HepG2 (cell line): ENCODE measurements at regions not wholly inside any gene's neighbourhood (a gene's known extent, or its start where the extent isn't known, plus 50 kb on each side); places are given as distances from the start of the nearest gene placed in this dataset.

Source experiments
- ATAC-seq: fragments of 200-7000 bp; cut with Tn5 transposase; 3 replicates; pipeline ENCODE4 v1.9.1; 2020; ENCODE audit warnings: mild to moderate bottlenecking, moderate library complexity
- BruUV-seq: library from RNA; stranded (reverse); fragments of 400-500 nt; replicated peaks from 2 replicates; lab custom pipeline; 2021; lab: Mats Ljungman, UMichigan
- CTCF ChIA-PET: fragments of 300-600 bp; formaldehyde crosslinking; extraction: SDS; loops from one replicate; lab custom pipeline; 2021; ENCODE audit warnings: low total read pairs, inconsistent platforms, low intra/inter-chr PET ratio; lab: Yijun Ruan, JAX
- POLR2A ChIA-PET: fragments of 350-600 bp; sonication (Branson Sonifier 250); formaldehyde crosslinking; loops from one replicate; lab custom pipeline; 2020; ENCODE audit warnings: antibody characterized with exemption, inconsistent platforms; lab: Yijun Ruan, JAX
- DNase-seq: peaks from one replicate; pipeline ENCODE4 v3.0.0-alpha.2; 2015; ENCODE audit warnings: low spot score
- FAIRE-seq: peaks from 3 replicates; lab custom pipeline; 2011; peaks lifted over from hg19 to GRCh38; lab: Jason Lieb, UNC
- H2AFZ ChIP-seq: one replicate; pipeline ENCODE4 v1.6.1; 2011; ENCODE audit warnings: low read length, inconsistent platforms
- H3K27ac ChIP-seq: fragments of 300-600 bp; 3 replicates; pipeline ENCODE4 v1.8.0; 2011; ENCODE audit warnings: mixed run types, mild to moderate bottlenecking, mixed read lengths, low read length, inconsistent platforms; ENCODE audit not compliant: insufficient read depth; ENCODE audit errors: extremely low read length
- H3K27me3 ChIP-seq, 2 experiments: fragments of 200-600 bp in 1 of 2; 2 replicates in 1 of 2; 3 replicates in 1 of 2; pipeline versions ENCODE4 v1.6.0 to v1.8.0; 2011; ENCODE audit warnings: low read length in 2 of 2, mild to moderate bottlenecking in 2 of 2, moderate library complexity in 2 of 2, inconsistent platforms in 1 of 2; ENCODE audit not compliant: insufficient read depth in 2 of 2, control insufficient read depth in 1 of 2
- H3K36me3 ChIP-seq, 2 experiments: fragments of 200-600 bp in 1 of 2; replicated peaks in 1 of 2; 2 replicates in 1 of 2; 3 replicates in 1 of 2; pipeline versions ENCODE4 v1.5.1 to v1.8.0; 2011; ENCODE audit warnings: low read length in 2 of 2, inconsistent platforms in 1 of 2; ENCODE audit not compliant: insufficient read depth in 2 of 2, control insufficient read depth in 1 of 2
- H3K4me1 ChIP-seq: 2 replicates; pipeline ENCODE4 v1.5.1; 2012; ENCODE audit warnings: low read length, inconsistent platforms; ENCODE audit not compliant: insufficient read depth
- H3K4me2 ChIP-seq: 2 replicates; pipeline ENCODE4 v1.6.0; 2011; ENCODE audit warnings: low read depth, low read length, inconsistent platforms
- H3K4me3 ChIP-seq, 3 experiments: fragments of 200-600 bp in 1 of 3; sonication (generic), shearing (Covaris generic) in 1 of 3; replicated peaks in 1 of 3; 2 replicates each; pipeline ENCODE4 v1.5.1; 2011 to 2016; ENCODE audit warnings: low read length in 3 of 3, inconsistent platforms in 2 of 3, low read depth in 2 of 3, mild to moderate bottlenecking in 2 of 3, control low read depth in 1 of 3, mixed read lengths in 1 of 3; ENCODE audit not compliant: insufficient read depth in 1 of 3
- H3K79me2 ChIP-seq: one replicate; pipeline ENCODE4 v1.6.1; 2011; ENCODE audit warnings: low read length, inconsistent platforms; ENCODE audit not compliant: insufficient read depth
- H3K9ac ChIP-seq: 2 replicates; pipeline ENCODE4 v1.6.0; 2011; ENCODE audit warnings: mild to moderate bottlenecking, low read depth, low read length, inconsistent platforms; ENCODE audit not compliant: insufficient read depth
- H3K9me3 ChIP-seq: 2 replicates; pipeline ENCODE4 v1.5.1; 2012; ENCODE audit warnings: mild to moderate bottlenecking, low read length
- H4K20me1 ChIP-seq: 2 replicates; pipeline ENCODE4 v1.6.0; 2011; ENCODE audit warnings: inconsistent platforms, mild to moderate bottlenecking, low read length, moderate library complexity; ENCODE audit not compliant: insufficient read depth
- CCAR2 ChIP-seq: fragments of 200-400 bp; formaldehyde crosslinking; optimal IDR thresholded peaks from 2 replicates; pipeline ENCODE3; 2018; ENCODE audit warnings: low read depth, mild to moderate bottlenecking, low read length, moderate library complexity
- ZNF761 ChIP-seq: sonication (generic); formaldehyde crosslinking; conservative IDR thresholded peaks from 2 replicates; pipeline ENCODE4 v1.4.0; 2020; ENCODE audit warnings: mild to moderate bottlenecking, missing genetic modification reagents
- ZNF839 ChIP-seq: sonication (generic); formaldehyde crosslinking; IDR thresholded peaks from 2 replicates; pipeline ENCODE4 v1.4.0; 2020; ENCODE audit warnings: missing genetic modification reagents, mild to moderate bottlenecking, borderline replicate concordance
- WGBS: methylation state at CpG from one replicate; pipeline ENCODE4 v1.1.6; 2017; ENCODE audit warnings: low lambda C conversion rate; 5-methylcytosine and 5-hydroxymethylcytosine counted together
- in situ Hi-C: cut with HindIII; loops from 2 replicates; pipeline ENCODE4 v1.10.0; 2017; ENCODE audit warnings: low pct_unique_long_range_greater_than_20kb; ENCODE audit not compliant: extremely low pct_ligation_motif_present
- intact Hi-C: fragments of 100-400 bp; cut with micrococcal nuclease; formaldehyde crosslinking; loops from one replicate; pipeline ENCODE4 v1.10.0; 2022; ENCODE audit not compliant: unreplicated experiment
- TF ChIP-seq, protein P1 (sequence below): sonication (generic); formaldehyde crosslinking; IDR thresholded peaks from 2 replicates; pipeline ENCODE4 v1.4.0; 2020; ENCODE audit warnings: missing genetic modification reagents, borderline replicate concordance
- TF ChIP-seq, protein P2 (sequence below): sonication (generic); formaldehyde crosslinking; IDR thresholded peaks from 2 replicates; pipeline ENCODE4 v1.8.0; 2022; ENCODE audit warnings: missing genetic modification reagents, mild to moderate bottlenecking, moderate library complexity, borderline replicate concordance
- TF ChIP-seq, protein P3 (sequence below): sonication (generic); formaldehyde crosslinking; IDR thresholded peaks from 2 replicates; pipeline ENCODE4 v1.5.0; 2020; ENCODE audit warnings: missing genetic modification reagents
- TF ChIP-seq, protein P4 (sequence below): sonication (generic); formaldehyde crosslinking; IDR thresholded peaks from 2 replicates; pipeline ENCODE4 v1.5.1; 2020; ENCODE audit warnings: mild to moderate bottlenecking, missing genetic modification reagents
- TF ChIP-seq, protein P5 (sequence below): sonication (generic); formaldehyde crosslinking; IDR thresholded peaks from 2 replicates; pipeline ENCODE4 v1.9.0; 2021; ENCODE audit warnings: missing genetic modification reagents, borderline replicate concordance

DNA sequence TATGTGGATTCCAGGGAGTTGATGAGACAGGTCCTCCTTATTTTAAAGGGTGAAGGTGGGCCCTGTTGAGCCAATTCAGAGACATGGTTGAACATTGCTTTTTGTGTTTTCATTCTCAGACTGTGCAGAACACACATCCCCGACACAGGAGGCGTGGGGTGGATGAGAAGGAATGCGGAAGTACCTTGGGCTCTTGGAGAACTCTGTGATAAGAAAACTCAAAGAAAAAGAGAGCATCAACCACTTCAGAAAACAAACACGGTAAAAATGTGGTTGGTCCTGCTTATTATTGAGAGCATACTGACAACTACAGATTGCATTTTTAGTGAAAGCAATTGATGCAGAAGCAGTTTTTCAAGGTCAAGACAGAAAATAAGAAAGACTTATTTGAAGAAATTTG, 659.8 kb downstream of the IRX1 start (continued):
- TF ChIP-seq, protein P1, sequence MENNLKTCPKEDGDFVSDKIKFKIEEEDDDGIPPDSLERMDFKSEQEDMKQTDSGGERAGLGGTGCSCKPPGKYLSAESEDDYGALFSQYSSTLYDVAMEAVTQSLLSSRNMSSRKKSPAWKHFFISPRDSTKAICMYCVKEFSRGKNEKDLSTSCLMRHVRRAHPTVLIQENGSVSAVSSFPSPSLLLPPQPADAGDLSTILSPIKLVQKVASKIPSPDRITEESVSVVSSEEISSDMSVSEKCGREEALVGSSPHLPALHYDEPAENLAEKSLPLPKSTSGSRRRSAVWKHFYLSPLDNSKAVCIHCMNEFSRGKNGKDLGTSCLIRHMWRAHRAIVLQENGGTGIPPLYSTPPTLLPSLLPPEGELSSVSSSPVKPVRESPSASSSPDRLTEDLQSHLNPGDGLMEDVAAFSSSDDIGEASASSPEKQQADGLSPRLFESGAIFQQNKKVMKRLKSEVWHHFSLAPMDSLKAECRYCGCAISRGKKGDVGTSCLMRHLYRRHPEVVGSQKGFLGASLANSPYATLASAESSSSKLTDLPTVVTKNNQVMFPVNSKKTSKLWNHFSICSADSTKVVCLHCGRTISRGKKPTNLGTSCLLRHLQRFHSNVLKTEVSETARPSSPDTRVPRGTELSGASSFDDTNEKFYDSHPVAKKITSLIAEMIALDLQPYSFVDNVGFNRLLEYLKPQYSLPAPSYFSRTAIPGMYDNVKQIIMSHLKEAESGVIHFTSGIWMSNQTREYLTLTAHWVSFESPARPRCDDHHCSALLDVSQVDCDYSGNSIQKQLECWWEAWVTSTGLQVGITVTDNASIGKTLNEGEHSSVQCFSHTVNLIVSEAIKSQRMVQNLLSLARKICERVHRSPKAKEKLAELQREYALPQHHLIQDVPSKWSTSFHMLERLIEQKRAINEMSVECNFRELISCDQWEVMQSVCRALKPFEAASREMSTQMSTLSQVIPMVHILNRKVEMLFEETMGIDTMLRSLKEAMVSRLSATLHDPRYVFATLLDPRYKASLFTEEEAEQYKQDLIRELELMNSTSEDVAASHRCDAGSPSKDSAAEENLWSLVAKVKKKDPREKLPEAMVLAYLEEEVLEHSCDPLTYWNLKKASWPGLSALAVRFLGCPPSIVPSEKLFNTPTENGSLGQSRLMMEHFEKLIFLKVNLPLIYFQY (CRISPR knock-in tag), result no peak

DNA sequence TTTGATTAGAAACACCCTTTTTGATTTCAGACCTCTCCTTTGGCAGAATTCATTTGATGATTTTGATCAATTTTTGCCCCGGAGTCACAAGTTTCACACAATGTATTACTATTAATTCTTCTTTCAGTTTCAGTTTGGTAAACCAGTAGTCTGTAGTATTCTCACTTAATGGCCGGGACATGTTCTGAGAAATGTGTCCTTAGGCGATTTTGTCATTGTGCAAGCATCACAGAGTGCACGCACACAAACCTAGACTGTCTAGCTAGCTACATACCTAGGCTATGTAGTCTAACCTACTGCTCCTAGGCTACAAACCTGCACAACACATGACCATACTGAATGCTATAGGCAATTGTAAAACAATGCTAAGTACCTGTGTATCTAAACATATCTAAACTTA, 662.5 kb downstream of the IRX1 start:
- CTCF ChIA-PET, result no interaction called here
- in situ Hi-C loops, result no loop called here
- no peak overlapping the region for H3K9ac ChIP-seq
- H3K27me3 ChIP-seq, result no peaks in the 10 kb centered on the region
- BruUV-seq, result no TSS peak
- no peaks in the 10 kb centered on the region for H3K79me2 ChIP-seq
- intact Hi-C loops, result no loop called here
- H3K4me1 ChIP-seq, result no peaks in the 10 kb centered on the region
- WGBS, result 2% methylated on average over 4 of the region's 4 CpGs
- FAIRE-seq, result no peak
- POLR2A ChIA-PET, result no interaction called here
- no peak for ATAC-seq
- no peak for DNase-seq
- no peak overlapping the region for H3K4me3 ChIP-seq
- H4K20me1 ChIP-seq, result no peaks in the 10 kb centered on the region
- H3K36me3 ChIP-seq, result no peaks in the 10 kb centered on the region
- H3K27ac ChIP-seq, result no peak overlapping the region
- H2AFZ ChIP-seq, result no peak overlapping the region
- peaks cover 85% of the 10 kb centered on the region for H3K9me3 ChIP-seq
- H3K4me2 ChIP-seq, result no peak overlapping the region
- TF ChIP-seq, protein P2, sequence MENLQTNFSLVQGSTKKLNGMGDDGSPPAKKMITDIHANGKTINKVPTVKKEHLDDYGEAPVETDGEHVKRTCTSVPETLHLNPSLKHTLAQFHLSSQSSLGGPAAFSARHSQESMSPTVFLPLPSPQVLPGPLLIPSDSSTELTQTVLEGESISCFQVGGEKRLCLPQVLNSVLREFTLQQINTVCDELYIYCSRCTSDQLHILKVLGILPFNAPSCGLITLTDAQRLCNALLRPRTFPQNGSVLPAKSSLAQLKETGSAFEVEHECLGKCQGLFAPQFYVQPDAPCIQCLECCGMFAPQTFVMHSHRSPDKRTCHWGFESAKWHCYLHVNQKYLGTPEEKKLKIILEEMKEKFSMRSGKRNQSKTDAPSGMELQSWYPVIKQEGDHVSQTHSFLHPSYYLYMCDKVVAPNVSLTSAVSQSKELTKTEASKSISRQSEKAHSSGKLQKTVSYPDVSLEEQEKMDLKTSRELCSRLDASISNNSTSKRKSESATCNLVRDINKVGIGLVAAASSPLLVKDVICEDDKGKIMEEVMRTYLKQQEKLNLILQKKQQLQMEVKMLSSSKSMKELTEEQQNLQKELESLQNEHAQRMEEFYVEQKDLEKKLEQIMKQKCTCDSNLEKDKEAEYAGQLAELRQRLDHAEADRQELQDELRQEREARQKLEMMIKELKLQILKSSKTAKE, result no peak
- TF ChIP-seq, protein P3, sequence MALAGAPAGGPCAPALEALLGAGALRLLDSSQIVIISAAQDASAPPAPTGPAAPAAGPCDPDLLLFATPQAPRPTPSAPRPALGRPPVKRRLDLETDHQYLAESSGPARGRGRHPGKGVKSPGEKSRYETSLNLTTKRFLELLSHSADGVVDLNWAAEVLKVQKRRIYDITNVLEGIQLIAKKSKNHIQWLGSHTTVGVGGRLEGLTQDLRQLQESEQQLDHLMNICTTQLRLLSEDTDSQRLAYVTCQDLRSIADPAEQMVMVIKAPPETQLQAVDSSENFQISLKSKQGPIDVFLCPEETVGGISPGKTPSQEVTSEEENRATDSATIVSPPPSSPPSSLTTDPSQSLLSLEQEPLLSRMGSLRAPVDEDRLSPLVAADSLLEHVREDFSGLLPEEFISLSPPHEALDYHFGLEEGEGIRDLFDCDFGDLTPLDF (CRISPR knock-in tag), result no peak
- no peak for TF ChIP-seq ZNF839 (CRISPR knock-in tag)
- TF ChIP-seq, protein P4, sequence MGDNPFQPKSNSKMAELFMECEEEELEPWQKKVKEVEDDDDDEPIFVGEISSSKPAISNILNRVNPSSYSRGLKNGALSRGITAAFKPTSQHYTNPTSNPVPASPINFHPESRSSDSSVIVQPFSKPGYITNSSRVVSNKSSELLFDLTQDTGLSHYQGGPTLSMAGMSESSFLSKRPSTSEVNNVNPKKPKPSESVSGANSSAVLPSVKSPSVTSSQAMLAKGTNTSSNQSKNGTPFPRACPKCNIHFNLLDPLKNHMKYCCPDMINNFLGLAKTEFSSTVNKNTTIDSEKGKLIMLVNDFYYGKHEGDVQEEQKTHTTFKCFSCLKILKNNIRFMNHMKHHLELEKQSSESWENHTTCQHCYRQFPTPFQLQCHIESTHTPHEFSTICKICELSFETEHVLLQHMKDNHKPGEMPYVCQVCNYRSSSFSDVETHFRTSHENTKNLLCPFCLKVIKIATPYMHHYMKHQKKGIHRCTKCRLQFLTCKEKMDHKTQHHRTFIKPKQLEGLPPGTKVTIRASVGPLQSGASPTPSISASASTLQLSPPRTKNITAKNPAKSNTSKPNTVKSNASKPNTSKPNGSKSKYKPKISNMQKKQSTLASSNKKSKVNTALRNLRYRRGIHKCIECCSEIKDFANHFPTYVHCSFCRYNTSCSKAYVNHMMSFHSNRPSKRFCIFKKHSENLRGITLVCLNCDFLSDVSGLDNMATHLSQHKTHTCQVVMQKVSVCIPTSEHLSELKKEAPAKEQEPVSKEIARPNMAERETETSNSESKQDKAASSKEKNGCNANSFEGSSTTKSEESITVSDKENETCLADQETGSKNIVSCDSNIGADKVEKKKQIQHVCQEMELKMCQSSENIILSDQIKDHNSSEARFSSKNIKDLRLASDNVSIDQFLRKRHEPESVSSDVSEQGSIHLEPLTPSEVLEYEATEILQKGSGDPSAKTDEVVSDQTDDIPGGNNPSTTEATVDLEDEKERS (CRISPR knock-in tag), result no peak
- TF ChIP-seq, protein P5, sequence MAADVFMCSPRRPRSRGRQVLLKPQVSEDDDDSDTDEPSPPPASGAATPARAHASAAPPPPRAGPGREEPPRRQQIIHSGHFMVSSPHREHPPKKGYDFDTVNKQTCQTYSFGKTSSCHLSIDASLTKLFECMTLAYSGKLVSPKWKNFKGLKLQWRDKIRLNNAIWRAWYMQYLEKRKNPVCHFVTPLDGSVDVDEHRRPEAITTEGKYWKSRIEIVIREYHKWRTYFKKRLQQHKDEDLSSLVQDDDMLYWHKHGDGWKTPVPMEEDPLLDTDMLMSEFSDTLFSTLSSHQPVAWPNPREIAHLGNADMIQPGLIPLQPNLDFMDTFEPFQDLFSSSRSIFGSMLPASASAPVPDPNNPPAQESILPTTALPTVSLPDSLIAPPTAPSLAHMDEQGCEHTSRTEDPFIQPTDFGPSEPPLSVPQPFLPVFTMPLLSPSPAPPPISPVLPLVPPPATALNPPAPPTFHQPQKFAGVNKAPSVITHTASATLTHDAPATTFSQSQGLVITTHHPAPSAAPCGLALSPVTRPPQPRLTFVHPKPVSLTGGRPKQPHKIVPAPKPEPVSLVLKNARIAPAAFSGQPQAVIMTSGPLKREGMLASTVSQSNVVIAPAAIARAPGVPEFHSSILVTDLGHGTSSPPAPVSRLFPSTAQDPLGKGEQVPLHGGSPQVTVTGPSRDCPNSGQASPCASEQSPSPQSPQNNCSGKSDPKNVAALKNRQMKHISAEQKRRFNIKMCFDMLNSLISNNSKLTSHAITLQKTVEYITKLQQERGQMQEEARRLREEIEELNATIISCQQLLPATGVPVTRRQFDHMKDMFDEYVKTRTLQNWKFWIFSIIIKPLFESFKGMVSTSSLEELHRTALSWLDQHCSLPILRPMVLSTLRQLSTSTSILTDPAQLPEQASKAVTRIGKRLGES (CRISPR knock-in tag), result no peak
- TF ChIP-seq CCAR2, result no peak
- TF ChIP-seq ZNF761 (CRISPR knock-in tag), result no peak
